Panc1 (cell line): ENCODE measurements at regions not wholly inside any gene's neighbourhood (a gene's known extent, or its start where the extent isn't known, plus 50 kb on each side); places are given as distances from the start of the nearest gene placed in this dataset.

Source experiments
- ATAC-seq: fragments of 200-7000 bp; cut with Tn5 transposase; 2 replicates; pipeline ENCODE4 v1.9.1; 2020; ENCODE audit warnings: mild to moderate bottlenecking, moderate library complexity
- BruUV-seq: library from RNA; stranded (reverse); fragments of 400-500 nt; replicated peaks from 2 replicates; lab custom pipeline; 2021; lab: Mats Ljungman, UMichigan
- CTCF ChIA-PET: fragments of 300-600 bp; sonication (Branson Sonifier 250); formaldehyde crosslinking; loops from one replicate; lab custom pipeline; 2022; ENCODE audit warnings: antibody characterized with exemption; lab: Charles Lee
- POLR2A ChIA-PET: fragments of 300-600 bp; sonication (Branson Sonifier 250); formaldehyde crosslinking; loops from one replicate; lab custom pipeline; 2022; ENCODE audit warnings: antibody characterized with exemption; lab: Charles Lee
- DNase-seq: peaks from one replicate; pipeline ENCODE4 v3.0.0-alpha.2; 2010; ENCODE audit warnings: low read depth, low spot score
- H3K27ac ChIP-seq: 2 replicates; pipeline ENCODE4 v1.5.1; 2011; ENCODE audit warnings: mild to moderate bottlenecking, low read length, inconsistent platforms
- H3K27me3 ChIP-seq: fragments of 200-500 bp; sonication (Bioruptor generic); 2 replicates; pipeline ENCODE4 v1.6.0; 2014; ENCODE audit warnings: low read length, inconsistent platforms; ENCODE audit not compliant: control insufficient read depth, insufficient read depth
- H3K36me3 ChIP-seq: fragments of 200-500 bp; sonication (Bioruptor generic); 2 replicates; pipeline ENCODE4 v1.5.1; 2014; ENCODE audit warnings: inconsistent platforms, mild to moderate bottlenecking, low read length, moderate library complexity; ENCODE audit not compliant: control insufficient read depth, insufficient read depth
- H3K4me1 ChIP-seq: 2 replicates; pipeline ENCODE4 v1.5.1; 2011; ENCODE audit warnings: inconsistent platforms, mild to moderate bottlenecking, low read length, moderate library complexity; ENCODE audit not compliant: control insufficient read depth, insufficient read depth
- H3K4me3 ChIP-seq, 2 experiments: 2 replicates each; pipeline ENCODE4 v1.5.1; 2011 to 2012; ENCODE audit warnings: low read depth in 2 of 2, low read length in 2 of 2, mild to moderate bottlenecking in 2 of 2, inconsistent platforms in 1 of 2, moderate library complexity in 1 of 2
- H3K9me3 ChIP-seq: fragments of 200-500 bp; sonication (Bioruptor generic); 2 replicates; pipeline ENCODE4 v1.5.1; 2014; ENCODE audit warnings: low read depth, mild to moderate bottlenecking, inconsistent platforms, low read length, moderate library complexity; ENCODE audit not compliant: control insufficient read depth, insufficient read depth
- CTCF ChIP-seq: fragments of 450-650 bp; IDR thresholded peaks from 2 replicates; pipeline ENCODE4 v1.5.1; 2017; ENCODE audit warnings: mild to moderate bottlenecking
- POLR2AphosphoS5 ChIP-seq: IDR thresholded peaks from 2 replicates; pipeline ENCODE4 v1.6.1; 2012; ENCODE audit warnings: mild to moderate bottlenecking, low read depth, low read length, moderate library complexity
- REST ChIP-seq, 2 experiments: IDR thresholded peaks; 2 replicates each; pipeline ENCODE4 v1.6.1; 2011 to 2012; ENCODE audit warnings: low read depth in 2 of 2, control low read depth in 1 of 2, low read length in 1 of 2, mild to moderate bottlenecking in 1 of 2, moderate library complexity in 1 of 2; ENCODE audit not compliant: insufficient read depth in 1 of 2
- SIN3A ChIP-seq: IDR thresholded peaks from 2 replicates; pipeline ENCODE4 v1.6.1; 2012; ENCODE audit warnings: low read depth, mild to moderate bottlenecking, low read length, moderate library complexity, borderline replicate concordance; ENCODE audit not compliant: insufficient read depth
- TCF7L2 ChIP-seq: IDR thresholded peaks from 2 replicates; pipeline ENCODE4 v1.6.1; 2011; ENCODE audit warnings: mild to moderate bottlenecking, low read depth, low read length, inconsistent platforms
- in situ Hi-C: cut with HindIII; loops from 2 replicates; pipeline ENCODE4 v1.10.0; 2016; ENCODE audit warnings: low sequenced_read_pairs, low pct_unique_long_range_greater_than_20kb
- intact Hi-C: fragments of 100-400 bp; cut with micrococcal nuclease; formaldehyde crosslinking; loops from one replicate; pipeline ENCODE4 v1.10.0; 2022; ENCODE audit not compliant: unreplicated experiment

GRCh38 chr1:195462152-195462551 is 1146.1 kb downstream of the KCNT2 start:
- H3K4me3 ChIP-seq = no peak overlapping the region
- POLR2A ChIA-PET = no interaction called here
- no peaks in the 10 kb centered on the region for H3K27me3 ChIP-seq
- no peak overlapping the region for H3K27ac ChIP-seq
- CTCF ChIA-PET = no interaction called here
- H3K36me3 ChIP-seq = no peaks in the 10 kb centered on the region
- H3K4me1 ChIP-seq = no peaks in the 10 kb centered on the region
- ATAC-seq (no peak), DNase-seq (no peak)
- intact Hi-C loops = no loop called here
- H3K9me3 ChIP-seq = peaks cover 3% of the 10 kb centered on the region; the same call in 1 of the 2 replicates
- BruUV-seq = no TSS peak
- TF ChIP-seq REST (IDR thresholded peaks at IDR 0.05; ENCODE audit: insufficient read depth in 1 of 2, low read depth in 2 of 2, low read length in 1 of 2) (no peak), POLR2AphosphoS5 (no peak), TCF7L2 (no peak), SIN3A (no peak), CTCF (no peak)
- in situ Hi-C loops = no loop called here

- TF ChIP-seq SIN3A (no peak), TCF7L2 (no peak), CTCF (no peak), POLR2AphosphoS5 (no peak), REST (IDR thresholded peaks at IDR 0.05; ENCODE audit: insufficient read depth in 1 of 2, low read depth in 2 of 2, low read length in 1 of 2) (no peak)
- intact Hi-C loops = no loop called here
- in situ Hi-C loops = no loop called here
- H3K27me3 ChIP-seq = no peaks in the 10 kb centered on the region
- DNase-seq (no peak), ATAC-seq (no peak)
- no peaks in the 10 kb centered on the region for H3K36me3 ChIP-seq
- H3K4me1 ChIP-seq = no peaks in the 10 kb centered on the region
- no peak overlapping the region for H3K4me3 ChIP-seq
- POLR2A ChIA-PET = no interaction called here
- H3K27ac ChIP-seq = no peak overlapping the region
- H3K9me3 ChIP-seq = peaks cover 3% of the 10 kb centered on the region; the same call in 1 of the 2 replicates
- CTCF ChIA-PET = no interaction called here
- BruUV-seq = no TSS peak
Observed at GRCh38 chr1:195458365-195458764, 1149.9 kb downstream of the KCNT2 start.
